Ovary (tissue), 7 donors: ENCODE measurements at regions not wholly inside any gene's neighbourhood (a gene's known extent, or its start where the extent isn't known, plus 50 kb on each side); places are given as distances from the start of the nearest gene placed in this dataset.
"Not testable (repeated sequence)": the region's sequence is repeated elsewhere in the genome, so short reads cannot be mapped to it uniquely, and the experiment has no call there.

Experiments
- DNase-seq, 5 donors: peaks; one replicate each; pipeline ENCODE4 v3.0.0-alpha.2; 2019 to 2020
- H3K27ac ChIP-seq, 2 donors: fragments of 200-600 bp; one replicate each; pipeline versions ENCODE4 v1.5.1 to v1.8.0; 2019 to 2022
- H3K27me3 ChIP-seq: fragments of 200-600 bp; one replicate; pipeline ENCODE4 v1.8.0; 2022
- H3K36me3 ChIP-seq: fragments of 200-600 bp; sonication (generic); one replicate; pipeline ENCODE4 v1.5.1; 2019
- H3K4me1 ChIP-seq: one replicate; pipeline ENCODE4 v1.8.1; 2013; ENCODE audit warnings: mild to moderate bottlenecking, moderate library complexity; ENCODE audit not compliant: insufficient read depth
- H3K4me3 ChIP-seq: fragments of 200-600 bp; sonication (generic); one replicate; pipeline ENCODE4 v1.5.1; 2017
- H3K9me3 ChIP-seq, 2 donors: fragments of 200-600 bp in 1 of 2; sonication (generic) in 1 of 2; one replicate each; pipeline versions ENCODE4 v1.5.1 to v1.8.1; 2013 to 2019; ENCODE audit warnings: mild to moderate bottlenecking in 1 of 2, moderate library complexity in 1 of 2
- EP300 ChIP-seq: sonication (generic); formaldehyde crosslinking; IDR thresholded peaks from one replicate; pipeline ENCODE4 v1.6.1; 2017; ENCODE audit warnings: antibody characterized with exemption
- POLR2A ChIP-seq: fragments of 450-650 bp; IDR thresholded peaks from one replicate; pipeline ENCODE4 v1.6.1; 2017; ENCODE audit warnings: antibody characterized with exemption, mild to moderate bottlenecking, moderate library complexity
- WGBS, 3 donors: extraction: QIAGEN DNeasy Blood & Tissue Kit in 1 of 3; methylation state at CpG; one replicate each; pipeline versions ENCODE4 v1.1.5 to v1.1.7; 2013 to 2017; 5-methylcytosine and 5-hydroxymethylcytosine counted together
- intact Hi-C, 4 donors: fragments of 100-400 bp; cut with DNase I; formaldehyde crosslinking; loops; one replicate each; pipeline versions ENCODE4 v1.11.0 to v1.15.1; 2022 to 2023
- TF ChIP-seq, protein P1 (sequence below), 3 donors: fragments of 450-650 bp in 2 of 3; fragments of 200-600 bp in 1 of 3; IDR thresholded peaks; one replicate each; pipeline versions ENCODE4 v1.5.1 to v1.8.0; 2016 to 2022; ENCODE audit warnings: antibody characterized with exemption in 3 of 3, mild to moderate bottlenecking in 1 of 3
- donor health status: DM: no; HTN: no; CAD: no; lungs with moderate emphysema.
- donor health status: DM: no; HTN: no; CAD: no.
- donor health status: Bipolar disorder and iron deficiency.
- donor health status: DM: no; HTN: no; CAD: no.
- donor health status: DM: yes; HTN: yes; CAD: no.

GRCh38 chr18:8991155-8991554, 111.3 kb upstream of the NDUFV2 start:
- Histone ChIP-seq H3K36me3 (no peaks in the 10 kb centered on the region), H3K27ac (no peak overlapping the region), H3K27me3 (no peaks in the 10 kb centered on the region), H3K4me1 (no peaks in the 10 kb centered on the region), H3K9me3 (no peaks in the 10 kb centered on the region), H3K4me3 (no peak overlapping the region)
- 13 to 26% (median 18%) methylated on average over 2 of the region's 2 CpGs for WGBS, 3 donors
- no peak for DNase-seq
- no peak for TF ChIP-seq EP300
- intact Hi-C loops, result no loop called here

DNA sequence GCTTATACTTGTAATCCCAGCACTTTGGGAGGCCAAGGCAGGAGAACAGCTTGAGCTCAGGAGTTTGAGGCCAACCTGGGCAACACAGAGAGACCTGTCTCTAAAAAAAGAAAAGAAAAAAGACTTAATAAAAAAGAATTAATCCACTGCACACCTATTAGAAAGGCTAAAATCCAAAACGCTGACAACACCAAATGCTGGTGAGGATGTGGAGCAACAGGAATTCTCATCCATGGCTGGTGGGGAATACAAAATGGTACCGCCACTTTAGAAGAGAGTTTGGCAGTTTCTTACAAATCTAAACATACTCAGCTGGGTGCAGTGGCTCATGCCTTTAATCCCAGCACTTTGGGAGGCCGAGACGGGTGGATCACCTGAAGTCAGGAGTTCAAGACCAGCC, 110.0 kb upstream of the NDUFV2 start:
- 96 to 97% (median 96%) methylated on average over 4 of the region's 4 CpGs for WGBS, 3 donors
- H3K4me3 ChIP-seq, H3K9me3 ChIP-seq, H3K27ac ChIP-seq, DNase-seq, H3K27me3 ChIP-seq, H3K4me1 ChIP-seq, H3K36me3 ChIP-seq, intact Hi-C loops: not testable (repeated sequence)

DNA sequence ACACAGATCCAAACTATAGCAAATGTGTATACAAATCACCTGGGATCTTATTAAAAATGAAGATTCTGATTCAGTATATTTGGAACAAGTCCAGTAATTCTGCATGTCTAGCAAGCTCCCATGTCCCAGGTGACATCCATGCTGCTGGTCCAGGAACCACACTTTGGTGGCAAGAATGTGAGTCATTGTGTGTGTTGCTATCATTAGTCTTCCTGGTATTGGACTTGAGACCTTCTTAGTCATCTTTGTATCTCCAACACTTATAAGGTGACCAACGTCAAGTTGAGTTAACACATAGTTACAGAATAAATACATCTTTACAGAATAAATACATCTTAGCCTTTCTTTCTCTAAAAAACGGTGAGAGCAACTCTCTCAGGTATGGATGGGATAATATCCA, 107.9 kb upstream of the NDUFV2 start:
- no peak overlapping the region for H3K27ac ChIP-seq
- H3K4me3 ChIP-seq, result no peak overlapping the region
- intact Hi-C loops, result loop anchor here in 1 of 4 donors (5.0 kb wide), 1 partner anchor 1397 kb away; no protein-coding TSS in a partner anchor
- WGBS, 3 donors, result 41 to 80% (median 44%) methylated on average over 2 of the region's 2 CpGs
- TF ChIP-seq, protein P1, sequence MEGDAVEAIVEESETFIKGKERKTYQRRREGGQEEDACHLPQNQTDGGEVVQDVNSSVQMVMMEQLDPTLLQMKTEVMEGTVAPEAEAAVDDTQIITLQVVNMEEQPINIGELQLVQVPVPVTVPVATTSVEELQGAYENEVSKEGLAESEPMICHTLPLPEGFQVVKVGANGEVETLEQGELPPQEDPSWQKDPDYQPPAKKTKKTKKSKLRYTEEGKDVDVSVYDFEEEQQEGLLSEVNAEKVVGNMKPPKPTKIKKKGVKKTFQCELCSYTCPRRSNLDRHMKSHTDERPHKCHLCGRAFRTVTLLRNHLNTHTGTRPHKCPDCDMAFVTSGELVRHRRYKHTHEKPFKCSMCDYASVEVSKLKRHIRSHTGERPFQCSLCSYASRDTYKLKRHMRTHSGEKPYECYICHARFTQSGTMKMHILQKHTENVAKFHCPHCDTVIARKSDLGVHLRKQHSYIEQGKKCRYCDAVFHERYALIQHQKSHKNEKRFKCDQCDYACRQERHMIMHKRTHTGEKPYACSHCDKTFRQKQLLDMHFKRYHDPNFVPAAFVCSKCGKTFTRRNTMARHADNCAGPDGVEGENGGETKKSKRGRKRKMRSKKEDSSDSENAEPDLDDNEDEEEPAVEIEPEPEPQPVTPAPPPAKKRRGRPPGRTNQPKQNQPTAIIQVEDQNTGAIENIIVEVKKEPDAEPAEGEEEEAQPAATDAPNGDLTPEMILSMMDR (IDR thresholded peaks at IDR 0.05), result no peak
- TF ChIP-seq POLR2A, result no peak
- TF ChIP-seq EP300, result no peak
- H3K36me3 ChIP-seq, result no peaks in the 10 kb centered on the region
- H3K4me1 ChIP-seq, result no peaks in the 10 kb centered on the region
- DNase-seq, result no peak
- no peaks in the 10 kb centered on the region for H3K27me3 ChIP-seq
- no peaks in the 10 kb centered on the region for H3K9me3 ChIP-seq

DNA sequence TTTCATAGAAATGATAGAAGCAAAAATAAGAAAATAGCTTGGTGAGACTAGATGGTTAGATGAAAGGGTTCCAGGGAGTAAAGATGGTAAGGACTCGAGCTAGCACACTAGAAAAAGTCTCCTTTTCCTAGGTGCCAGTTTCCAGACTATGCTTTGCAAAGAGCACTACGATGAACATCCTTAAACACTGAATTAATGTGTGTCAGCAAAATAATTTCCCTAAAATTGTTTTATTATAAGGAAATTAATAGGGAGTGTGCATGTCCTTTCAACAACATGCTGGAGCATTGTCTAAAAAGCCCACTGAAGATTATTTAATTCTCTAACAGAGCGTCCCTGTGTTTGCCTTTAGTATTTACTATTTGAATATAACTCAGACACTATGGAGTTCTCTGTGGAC, 107.4 kb upstream of the NDUFV2 start:
- intact Hi-C loops, result loop anchor here in 1 of 4 donors (5.0 kb wide), 1 partner anchor 1398 kb away; no protein-coding TSS in a partner anchor

GRCh38 chr18:8996771-8997432, 105.6 kb upstream of the NDUFV2 start:
- no peak overlapping the region for H3K27ac ChIP-seq
- TF ChIP-seq POLR2A (no peak), EP300 (no peak)
- TF ChIP-seq, protein P1 (IDR thresholded peaks at IDR 0.05), result no peak

More for the DNA sequence above, 107.4 kb upstream of the NDUFV2 start:
- H3K36me3 ChIP-seq, result no peaks in the 10 kb centered on the region
- no peak overlapping the region for H3K27ac ChIP-seq
- H3K4me1 ChIP-seq, result no peaks in the 10 kb centered on the region
- no peak overlapping the region for H3K4me3 ChIP-seq
- no peaks in the 10 kb centered on the region for H3K27me3 ChIP-seq
- H3K9me3 ChIP-seq, result no peaks in the 10 kb centered on the region
- TF ChIP-seq POLR2A, result no peak
- TF ChIP-seq, protein P1 (IDR thresholded peaks at IDR 0.05), result no peak
- no peak for TF ChIP-seq EP300
- 48 to 59% (median 55%) methylated on average over 3 of the region's 3 CpGs for WGBS, 3 donors
- DNase-seq, result no peak

More at GRCh38 chr18:8996771-8997432, 105.6 kb upstream of the NDUFV2 start:
- H3K4me3 ChIP-seq, result no peak overlapping the region
- 54 to 76% (median 76%) methylated on average over 3 of the region's 3 CpGs for WGBS, 3 donors
- intact Hi-C loops, result loop anchor here in 1 of 4 donors (5.0 kb wide), 1 partner anchor 1400 kb away; no protein-coding TSS in a partner anchor
- H3K27me3 ChIP-seq, result no peaks in the 10 kb centered on the region
- H3K9me3 ChIP-seq, result no peaks in the 10 kb centered on the region
- no peaks in the 10 kb centered on the region for H3K36me3 ChIP-seq
- no peaks in the 10 kb centered on the region for H3K4me1 ChIP-seq
- DNase-seq, result no peak
